GM12878 (cell line): ENCODE measurements at regions not wholly inside any gene's neighbourhood (a gene's known extent, or its start where the extent isn't known, plus 50 kb on each side); places are given as distances from the start of the nearest gene placed in this dataset.

Experiments
- ATAC-seq: fragments of 200-7000 bp; cut with Tn5 transposase; 3 replicates; pipeline ENCODE4 v1.9.1; 2020; ENCODE audit warnings: mild to moderate bottlenecking, moderate library complexity
- BruUV-seq: library from RNA; stranded (reverse); fragments of 400-500 nt; replicated peaks from 2 replicates; lab custom pipeline; 2021; lab: Mats Ljungman, UMichigan
- CTCF ChIA-PET: fragments of 300-600 bp; sonication (Branson Sonifier 250); formaldehyde crosslinking; extraction: SDS; loops from one replicate; lab custom pipeline; 2021; ENCODE audit warnings: inconsistent platforms; lab: Yijun Ruan, JAX
- POLR2A ChIA-PET: fragments of 350-600 bp; formaldehyde crosslinking; extraction: SDS; loops from one replicate; lab custom pipeline; 2021; ENCODE audit warnings: inconsistent platforms; lab: Charles Lee
- RAD21 ChIA-PET: fragments of 300-600 bp; sonication (Branson Sonifier 250); formaldehyde crosslinking; loops from one replicate; lab custom pipeline; 2023; ENCODE audit warnings: antibody characterized with exemption; ENCODE audit not compliant: unreplicated experiment; lab: Charles Lee
- SMC1A ChIA-PET: fragments of 300-600 bp; sonication (Branson Sonifier 250); formaldehyde crosslinking; loops from one replicate; lab custom pipeline; 2023; ENCODE audit not compliant: unreplicated experiment, uncharacterized antibody; lab: Charles Lee
- DNase-seq: peaks from one replicate; pipeline ENCODE4 v3.0.0-alpha.2; 2011; ENCODE audit warnings: low read depth, low spot score
- FAIRE-seq: peaks from 3 replicates; lab custom pipeline; 2011; peaks lifted over from hg19 to GRCh38; lab: Jason Lieb, UNC
- H2AFZ ChIP-seq: 2 replicates; pipeline ENCODE4 v1.6.0; 2011; ENCODE audit warnings: low read depth, low read length, control low read depth; ENCODE audit not compliant: control insufficient read depth
- H3K27ac ChIP-seq: 2 replicates; pipeline ENCODE4 v1.5.1; 2011; ENCODE audit warnings: control low read depth; ENCODE audit not compliant: control insufficient read depth, insufficient read depth
- H3K27me3 ChIP-seq, 2 experiments: replicated peaks in 1 of 2; 2 replicates each; pipeline versions ENCODE4 v1.6.0 to v1.6.1; 2011; ENCODE audit warnings: low read length in 1 of 2; ENCODE audit not compliant: control insufficient read depth in 2 of 2, insufficient read depth in 2 of 2
- H3K36me3 ChIP-seq, 2 experiments: 2 replicates each; pipeline ENCODE4 v1.5.1; 2011; ENCODE audit warnings: low read length in 1 of 2; ENCODE audit not compliant: control insufficient read depth in 2 of 2, insufficient read depth in 2 of 2
- H3K4me1 ChIP-seq: 2 replicates; pipeline ENCODE4 v1.6.1; 2011; ENCODE audit warnings: mild to moderate bottlenecking, low read length, moderate library complexity, mixed read lengths; ENCODE audit not compliant: control insufficient read depth, insufficient read depth
- H3K4me2 ChIP-seq: 2 replicates; pipeline ENCODE4 v1.6.0; 2011; ENCODE audit warnings: control low read depth; ENCODE audit not compliant: control insufficient read depth, insufficient read depth
- H3K4me3 ChIP-seq: fragments of 200-600 bp; sonication (generic); 2 replicates; pipeline ENCODE4 v1.5.1; 2016
- H3K79me2 ChIP-seq: 2 replicates; pipeline ENCODE4 v1.6.0; 2011; ENCODE audit warnings: low read length; ENCODE audit not compliant: control insufficient read depth, insufficient read depth
- H3K9ac ChIP-seq: 2 replicates; pipeline ENCODE4 v1.8.0; 2011; ENCODE audit warnings: low read length, control low read depth, mixed read lengths; ENCODE audit not compliant: control insufficient read depth, insufficient read depth
- H3K9me3 ChIP-seq: replicated peaks from 3 replicates; pipeline ENCODE4 v1.5.1; 2011; ENCODE audit warnings: mild to moderate bottlenecking, low read length; ENCODE audit not compliant: control insufficient read depth, insufficient read depth
- H4K20me1 ChIP-seq: 2 replicates; pipeline ENCODE4 v1.6.0; 2011; ENCODE audit not compliant: control insufficient read depth, insufficient read depth
- BACH1 ChIP-seq: fragments of 450-650 bp; IDR thresholded peaks from 2 replicates; pipeline ENCODE4 v1.6.1; 2017; ENCODE audit warnings: mild to moderate bottlenecking, borderline replicate concordance
- CBX3 ChIP-seq: fragments of 200-600 bp; sonication (generic); IDR thresholded peaks from 2 replicates; pipeline ENCODE4 v1.6.1; 2016; ENCODE audit warnings: low read depth, borderline replicate concordance
- CEBPB ChIP-seq, 2 experiments: fragments of 150-350 bp in 1 of 2; IDR thresholded peaks; 2 replicates each; pipeline ENCODE4 v1.6.1; 2012 to 2014; ENCODE audit warnings: low read depth in 2 of 2, low read length in 2 of 2, borderline replicate concordance in 1 of 2, inconsistent platforms in 1 of 2
- CREB1 ChIP-seq: IDR thresholded peaks from 2 replicates; pipeline ENCODE4 v1.6.1; 2012; ENCODE audit warnings: low read depth, mild to moderate bottlenecking, inconsistent platforms
- EZH2 ChIP-seq: IDR thresholded peaks from 2 replicates; pipeline ENCODE4 v1.6.1; 2012; ENCODE audit warnings: low read depth, mild to moderate bottlenecking, control low read depth, inconsistent platforms, low read length, borderline replicate concordance; ENCODE audit not compliant: control insufficient read depth
- HDAC2 ChIP-seq: fragments of 200-600 bp; sonication (generic); IDR thresholded peaks from 2 replicates; pipeline ENCODE4 v1.6.1; 2017
- LARP7 ChIP-seq: fragments of 450-650 bp; IDR thresholded peaks from 2 replicates; pipeline ENCODE4 v1.6.1; 2017; ENCODE audit warnings: mild to moderate bottlenecking
- MYC ChIP-seq: IDR thresholded peaks from 2 replicates; pipeline ENCODE4 v1.6.1; 2011; ENCODE audit warnings: mild to moderate bottlenecking, low read length, moderate library complexity, inconsistent platforms; ENCODE audit not compliant: insufficient read depth, insufficient replicate concordance, insufficient read length, severe bottlenecking
- NFIC ChIP-seq: IDR thresholded peaks from 2 replicates; pipeline ENCODE4 v1.6.1; 2012; ENCODE audit warnings: low read depth, mild to moderate bottlenecking, inconsistent platforms, low read length, moderate library complexity
- RCOR1 ChIP-seq: conservative IDR thresholded peaks from 2 replicates; pipeline ENCODE4 v1.6.1; 2012; ENCODE audit warnings: low read depth, low read length, improper control_type of control experiment
- SIN3A ChIP-seq: IDR thresholded peaks from 2 replicates; pipeline ENCODE4 v1.6.1; 2012; ENCODE audit warnings: low read depth, low read length, improper control_type of control experiment
- SPI1 ChIP-seq: IDR thresholded peaks from 2 replicates; pipeline ENCODE4 v1.6.1; 2011; ENCODE audit warnings: low read depth, mild to moderate bottlenecking, low read length, moderate library complexity, borderline replicate concordance; ENCODE audit not compliant: insufficient read depth
- TBL1XR1 ChIP-seq: IDR thresholded peaks from 2 replicates; pipeline ENCODE4 v1.6.1; 2012; ENCODE audit warnings: low read depth, low read length, improper control_type of control experiment
- WGBS: methylation state at CpG from one replicate; pipeline ENCODE4 v1.1.6; 2016; ENCODE audit warnings: low lambda C conversion rate; ENCODE audit not compliant: insufficient replicate concordance, insufficient coverage; ENCODE audit errors: missing lambda C conversion rate; 5-methylcytosine and 5-hydroxymethylcytosine counted together
- in situ Hi-C: fragments of 300-500 bp; cut with MboI; formaldehyde crosslinking; loops from 9 replicates; pipeline ENCODE4 v1.14.3; 2018; ENCODE audit warnings: mixed read lengths
- intact Hi-C: fragments of 100-400 bp; cut with micrococcal nuclease; formaldehyde crosslinking; loops from one replicate; pipeline ENCODE4 v1.14.2; 2022; ENCODE audit not compliant: unreplicated experiment
- TF ChIP-seq, protein P1 (sequence below): fragments of 450-650 bp; IDR thresholded peaks from 2 replicates; pipeline ENCODE4 v1.6.1; 2017; ENCODE audit warnings: low read depth, mild to moderate bottlenecking, moderate library complexity

DNA sequence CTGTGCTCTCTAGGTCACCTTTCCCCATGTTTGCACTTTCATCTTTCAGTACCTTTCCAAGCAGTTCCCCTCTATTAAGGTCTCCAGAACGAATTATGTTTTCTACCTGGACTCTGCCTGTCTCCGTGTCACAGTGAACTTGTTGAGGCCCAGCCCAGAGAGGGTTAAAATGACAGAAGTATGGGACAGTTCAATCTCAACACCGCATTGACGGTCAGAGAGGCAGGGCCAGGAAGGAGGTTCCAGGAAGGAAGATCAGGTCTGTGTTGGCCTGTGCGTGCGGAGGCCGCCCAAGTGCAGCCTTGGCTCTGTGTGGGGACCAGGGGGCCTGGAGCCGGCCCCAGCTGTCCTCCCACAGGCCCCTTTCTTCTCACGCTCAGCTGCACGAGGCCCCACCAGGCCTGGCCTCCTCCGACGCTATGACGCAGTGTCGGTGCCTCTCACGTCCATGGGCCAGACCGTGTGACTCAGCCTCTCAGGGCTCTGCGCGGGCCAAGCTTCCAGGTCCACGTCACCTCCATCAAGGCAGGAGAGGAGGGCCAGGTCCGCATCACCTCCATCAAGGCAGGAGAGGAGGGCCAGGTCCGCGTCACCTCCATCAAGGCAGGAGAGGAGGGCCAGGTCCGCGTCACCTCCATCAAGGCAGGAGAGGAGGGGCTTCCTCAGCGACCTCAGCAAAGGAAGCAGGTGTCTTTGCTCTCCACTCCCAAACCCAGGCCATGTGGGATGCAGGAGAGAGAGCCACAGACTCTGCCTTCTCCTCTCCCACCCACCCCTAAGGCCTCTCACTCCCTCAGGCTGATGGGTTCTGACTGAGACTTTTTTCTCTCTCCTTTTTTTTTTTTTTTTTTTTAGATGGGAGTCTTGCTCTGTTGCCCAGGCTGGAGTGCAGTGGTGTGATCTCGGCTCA lies 83.1 kb downstream of the CPN2 start:
- Histone ChIP-seq H2AFZ (no peak overlapping the region), H3K9ac (no peak overlapping the region), H4K20me1 (no peaks in the 10 kb centered on the region), H3K36me3 (no peaks in the 10 kb centered on the region), H3K4me3 (no peak overlapping the region), H3K9me3 (no peaks in the 10 kb centered on the region), H3K4me2 (no peak overlapping the region)
- ChIA-PET CTCF (interaction anchor here (0.7 kb wide), 1 partner anchor 603 kb away, joined by 3 read pairs; no protein-coding TSS in a partner anchor), RAD21 (no interaction called here)
- in situ Hi-C loops = no loop called here
- ATAC-seq = no peak
- no TSS peak for BruUV-seq
- intact Hi-C loops = no loop called here
- no peak for TF ChIP-seq MYC
- TF ChIP-seq, protein P1, sequence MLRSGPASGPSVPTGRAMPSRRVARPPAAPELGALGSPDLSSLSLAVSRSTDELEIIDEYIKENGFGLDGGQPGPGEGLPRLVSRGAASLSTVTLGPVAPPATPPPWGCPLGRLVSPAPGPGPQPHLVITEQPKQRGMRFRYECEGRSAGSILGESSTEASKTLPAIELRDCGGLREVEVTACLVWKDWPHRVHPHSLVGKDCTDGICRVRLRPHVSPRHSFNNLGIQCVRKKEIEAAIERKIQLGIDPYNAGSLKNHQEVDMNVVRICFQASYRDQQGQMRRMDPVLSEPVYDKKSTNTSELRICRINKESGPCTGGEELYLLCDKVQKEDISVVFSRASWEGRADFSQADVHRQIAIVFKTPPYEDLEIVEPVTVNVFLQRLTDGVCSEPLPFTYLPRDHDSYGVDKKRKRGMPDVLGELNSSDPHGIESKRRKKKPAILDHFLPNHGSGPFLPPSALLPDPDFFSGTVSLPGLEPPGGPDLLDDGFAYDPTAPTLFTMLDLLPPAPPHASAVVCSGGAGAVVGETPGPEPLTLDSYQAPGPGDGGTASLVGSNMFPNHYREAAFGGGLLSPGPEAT = no peak
- no peak for TF ChIP-seq CBX3
- no peak for TF ChIP-seq SPI1
- TF ChIP-seq RCOR1 = no peak
- TF ChIP-seq NFIC = no peak
- no peak for TF ChIP-seq CREB1
- TF ChIP-seq BACH1 = no peak
- TF ChIP-seq TBL1XR1 = no peak
- TF ChIP-seq LARP7 = no peak
- no peak for TF ChIP-seq HDAC2
- no peak for TF ChIP-seq EZH2
- no peak for TF ChIP-seq CEBPB (IDR thresholded peaks at IDR 0.05; ENCODE audit: borderline replicate concordance in 1 of 2, low read depth in 2 of 2, low read length in 2 of 2)
- TF ChIP-seq SIN3A = no peak
- TF ChIP-seq, all 136 proteins: peak for 0
- 81% methylated on average over 23 of the region's 26 CpGs for WGBS
- H3K27me3 ChIP-seq = peaks cover 0 to 1% of the 10 kb centered on the region in 2 experiments; a peak in 1 of 4 replicates
- SMC1A ChIA-PET = no interaction called here
- no peak for DNase-seq
- H3K4me1 ChIP-seq = no peaks in the 10 kb centered on the region
- H3K27ac ChIP-seq = no peak overlapping the region
- POLR2A ChIA-PET = interaction anchor here (0.6 kb wide), 1 partner anchor 491 kb away, joined by 3 read pairs; no protein-coding TSS in a partner anchor
- FAIRE-seq = no peak
- H3K79me2 ChIP-seq = no peaks in the 10 kb centered on the region
